ENCODE measurements at regions not wholly inside any gene's neighbourhood (a gene's known extent, or its start where the extent isn't known, plus 50 kb on each side); places are given as distances from the start of the nearest gene placed in this dataset.

GRCh38 chr1:229148041-229148671 is 122.8 kb upstream of the RAB4A start (continued):
- TF ChIP-seq ZNF850 (CRISPR knock-in tag; conservative IDR thresholded peaks at IDR 0.05) = no peak
- TF ChIP-seq NR2F6 (IDR thresholded peaks at IDR 0.05) = peak; percentile 83
- TF ChIP-seq NR2F6 (CRISPR knock-in tag; IDR thresholded peaks at IDR 0.05) = peak; percentile 85
- TF ChIP-seq ZNF510 (CRISPR knock-in tag; IDR thresholded peaks at IDR 0.05; ENCODE audit: low read depth) = 0 out of 2 replicates have a peak, but pooled peaks have one; percentile 41
- TF ChIP-seq HMGA1 (CRISPR knock-in tag; conservative IDR thresholded peaks at IDR 0.05) = no peak
- TF ChIP-seq ZNF772 (CRISPR knock-in tag; IDR thresholded peaks at IDR 0.05) = peak; percentile 93
- TF ChIP-seq SKI (IDR thresholded peaks at IDR 0.05; ENCODE audit: partially characterized antibody) = peak; percentile 97
- no peak for TF ChIP-seq NR0B2 (CRISPR knock-in tag; IDR thresholded peaks at IDR 0.05)
- TF ChIP-seq PLRG1 (conservative IDR thresholded peaks at IDR 0.05) = no peak
- no peak for TF ChIP-seq SMYD3 (CRISPR knock-in tag; IDR thresholded peaks at IDR 0.05)
- TF ChIP-seq IKZF5 (CRISPR knock-in tag; IDR thresholded peaks at IDR 0.05) = peak; percentile 75; the same call in 1 of the 2 replicates
- no peak for TF ChIP-seq ZBTB49 (CRISPR knock-in tag; IDR thresholded peaks at IDR 0.05; ENCODE audit: borderline replicate concordance)
- TF ChIP-seq NKX3-1 (CRISPR knock-in tag; IDR thresholded peaks at IDR 0.05) = peak; percentile 76; the same call in 1 of the 2 replicates
- TF ChIP-seq ZKSCAN5 (CRISPR knock-in tag; IDR thresholded peaks at IDR 0.05) = no peak
- TF ChIP-seq REL (CRISPR knock-in tag; conservative IDR thresholded peaks at IDR 0.05) = 0 out of 2 replicates have a peak, but pooled peaks have one; percentile 37
- no peak; the same call in 1 of the 2 replicates for TF ChIP-seq ZNF782 (CRISPR knock-in tag; IDR thresholded peaks at IDR 0.05; ENCODE audit: borderline replicate concordance)
- TF ChIP-seq ZNF792 (CRISPR knock-in tag; IDR thresholded peaks at IDR 0.05) = no peak; the same call in 1 of the 2 replicates
- TF ChIP-seq PBX3 (CRISPR knock-in tag; IDR thresholded peaks at IDR 0.05; ENCODE audit: borderline replicate concordance) = peak; percentile 66; the same call in 1 of the 2 replicates
- 0 out of 2 replicates have a peak, but pooled peaks have one; percentile 16 for TF ChIP-seq ZNF615 (CRISPR knock-in tag; IDR thresholded peaks at IDR 0.05; ENCODE audit: borderline replicate concordance)
- TF ChIP-seq SIX4 (CRISPR knock-in tag; IDR thresholded peaks at IDR 0.05) = peak; percentile 97
- TF ChIP-seq ZNF749 (CRISPR knock-in tag; IDR thresholded peaks at IDR 0.05; ENCODE audit: borderline replicate concordance) = no peak
- TF ChIP-seq SMC3 (IDR thresholded peaks at IDR 0.05; ENCODE audit: low read length) = peak; percentile 7; the same call in 1 of the 2 replicates
- no peak for TF ChIP-seq MBD4 (IDR thresholded peaks at IDR 0.05; ENCODE audit: borderline replicate concordance, low read length)
- TF ChIP-seq KLF12 (CRISPR knock-in tag; IDR thresholded peaks at IDR 0.05; ENCODE audit: borderline replicate concordance) = peak; percentile 29; the same call in 1 of the 2 replicates
- no peak for TF ChIP-seq NFIB (CRISPR knock-in tag; IDR thresholded peaks at IDR 0.05; ENCODE audit: borderline replicate concordance)
- TF ChIP-seq FLYWCH1 (CRISPR knock-in tag; IDR thresholded peaks at IDR 0.05) = no peak
- TF ChIP-seq FOXK1 (CRISPR knock-in tag; IDR thresholded peaks at IDR 0.05; ENCODE audit: borderline replicate concordance, low read depth) = peak; percentile 87; the same call in 1 of the 2 replicates

Data from HepG2 (cell line).